ENCODE measurements at regions not wholly inside any gene's neighbourhood (a gene's known extent, or its start where the extent isn't known, plus 50 kb on each side); places are given as distances from the start of the nearest gene placed in this dataset.

GRCh38 chr5:145499483-145499882 is 335.7 kb downstream of the PRELID2 start:
- DNase-seq = no peak

- no peak for DNase-seq
Measured at GRCh38 chr5:145497052-145497451, 338.1 kb downstream of the PRELID2 start.

- DNase-seq = no peak
Measured at GRCh38 chr5:145495741-145496140, 339.4 kb downstream of the PRELID2 start.

GRCh38 chr5:145495196-145495595 is 339.9 kb downstream of the PRELID2 start:
- no peak for DNase-seq

GRCh38 chr5:145493435-145493834 is 341.7 kb downstream of the PRELID2 start:
- DNase-seq = no peak

- DNase-seq = no peak
Measured at GRCh38 chr5:145489516-145489915, 345.6 kb downstream of the PRELID2 start.

- DNase-seq = no peak
Measured at GRCh38 chr5:145484158-145484557, 351.0 kb downstream of the PRELID2 start.

GRCh38 chr5:145483212-145483611 is 351.9 kb downstream of the PRELID2 start:
- DNase-seq = no peak

GRCh38 chr5:145479857-145480256 is 355.3 kb downstream of the PRELID2 start:
- DNase-seq = no peak

GRCh38 chr5:145479271-145479670 is 355.9 kb downstream of the PRELID2 start:
- no peak for DNase-seq

- no peak for DNase-seq
Measured at GRCh38 chr5:145478651-145479050, 356.5 kb downstream of the PRELID2 start.

- no peak for DNase-seq
Measured at GRCh38 chr5:145473042-145473642, 362.0 kb downstream of the PRELID2 start.

GRCh38 chr5:145471831-145472612 is 363.1 kb downstream of the PRELID2 start:
- no peak for DNase-seq

- no peak for DNase-seq
Measured at GRCh38 chr5:145471026-145471425, 364.1 kb downstream of the PRELID2 start.

GRCh38 chr5:145470396-145470979 is 364.7 kb downstream of the PRELID2 start:
- no peak for DNase-seq

- DNase-seq = no peak
Measured at GRCh38 chr5:145467446-145467845, 367.7 kb downstream of the PRELID2 start.

GRCh38 chr5:145466533-145466932 is 368.6 kb downstream of the PRELID2 start:
- DNase-seq = no peak

- no peak for DNase-seq
Measured at GRCh38 chr5:145465474-145466263, 369.5 kb downstream of the PRELID2 start.

GRCh38 chr5:145464171-145464570 is 371.0 kb downstream of the PRELID2 start:
- no peak for DNase-seq

- DNase-seq = no peak
Measured at GRCh38 chr5:145463634-145464033, 371.5 kb downstream of the PRELID2 start.

GRCh38 chr5:145462525-145462924 is 372.6 kb downstream of the PRELID2 start:
- DNase-seq = no peak

- no peak for DNase-seq
Measured at GRCh38 chr5:145450286-145450885, 384.8 kb downstream of the PRELID2 start.

- DNase-seq = no peak
Measured at GRCh38 chr5:145449794-145450193, 385.3 kb downstream of the PRELID2 start.
